BJ (cell line): ENCODE measurements at regions not wholly inside any gene's neighbourhood (a gene's known extent, or its start where the extent isn't known, plus 50 kb on each side); places are given as distances from the start of the nearest gene placed in this dataset.
"Not testable (repeated sequence)": the region's sequence is repeated elsewhere in the genome, so short reads cannot be mapped to it uniquely, and the experiment has no call there.

Experiments used
- CTCF ChIA-PET: fragments of 350-600 bp; formaldehyde crosslinking; extraction: SDS; loops from one replicate; lab custom pipeline; 2021; ENCODE audit warnings: antibody characterized with exemption, inconsistent platforms; lab: Yijun Ruan, JAX
- POLR2A ChIA-PET: fragments of 300-600 bp; sonication (Branson Sonifier 250); formaldehyde crosslinking; extraction: SDS; loops from one replicate; lab custom pipeline; 2021; ENCODE audit warnings: antibody characterized with exemption; lab: Charles Lee
- DNase-seq: peaks from one replicate; pipeline ENCODE4 v3.0.0-alpha.2; 2011; ENCODE audit warnings: low read depth
- H3K27me3 ChIP-seq: 2 replicates; pipeline ENCODE4 v1.6.0; 2011; ENCODE audit warnings: low read length; ENCODE audit not compliant: control insufficient read depth, insufficient read depth
- H3K36me3 ChIP-seq: 2 replicates; pipeline ENCODE4 v1.5.1; 2011; ENCODE audit warnings: low read length; ENCODE audit not compliant: control insufficient read depth, insufficient read depth
- H3K4me3 ChIP-seq: 2 replicates; pipeline ENCODE4 v1.5.1; 2011; ENCODE audit warnings: low read depth, mild to moderate bottlenecking, control low read depth, low read length
- CTCF ChIP-seq: IDR thresholded peaks from 2 replicates; pipeline ENCODE4 v1.5.1; 2011; ENCODE audit warnings: low read depth, mild to moderate bottlenecking, control low read depth, inconsistent platforms, low read length, moderate library complexity; ENCODE audit not compliant: insufficient read depth

- Histone ChIP-seq H3K27me3 (no peaks in the 10 kb centered on the region), H3K4me3 (no peak overlapping the region), H3K36me3 (no peaks in the 10 kb centered on the region)
- POLR2A ChIA-PET = no interaction called here
- no peak for DNase-seq
- CTCF ChIA-PET = no interaction called here
- no peak for TF ChIP-seq CTCF
Measured at GRCh38 chr7:53607961-53608360, 572.5 kb downstream of the POM121L12 start.

- ChIA-PET CTCF (interaction anchor here (1.3 kb wide), 1 partner anchor 8 kb away, joined by 4 read pairs; no protein-coding TSS in a partner anchor), POLR2A (interaction anchor here (0.6 kb wide), 1 partner anchor 11 kb away, joined by 3 read pairs; no protein-coding TSS in a partner anchor)
- Histone ChIP-seq H3K27me3 (no peaks in the 10 kb centered on the region), H3K36me3 (no peaks in the 10 kb centered on the region), H3K4me3 (no peak overlapping the region)
- DNase-seq = no peak
- no peak for TF ChIP-seq CTCF
Measured at GRCh38 chr7:53609185-53609584, 573.8 kb downstream of the POM121L12 start.

- no peak for TF ChIP-seq CTCF
- no peaks in the 10 kb centered on the region for H3K27me3 ChIP-seq
- CTCF ChIA-PET = no interaction called here
- H3K36me3 ChIP-seq = no peaks in the 10 kb centered on the region
- no peak for DNase-seq
- no peak overlapping the region for H3K4me3 ChIP-seq
- POLR2A ChIA-PET = no interaction called here
Measured at GRCh38 chr7:53611043-53611442, 575.6 kb downstream of the POM121L12 start.

- no peak for DNase-seq
- ChIA-PET CTCF (no interaction called here), POLR2A (no interaction called here)
- no peak for TF ChIP-seq CTCF
- Histone ChIP-seq H3K36me3 (no peaks in the 10 kb centered on the region), H3K4me3 (no peak overlapping the region), H3K27me3 (no peaks in the 10 kb centered on the region)
Measured at GRCh38 chr7:53624356-53624755, 588.9 kb downstream of the POM121L12 start.

GRCh38 chr7:53628775-53629174, 593.3 kb downstream of the POM121L12 start:
- Histone ChIP-seq H3K36me3 (no peaks in the 10 kb centered on the region), H3K4me3 (no peak overlapping the region), H3K27me3 (no peaks in the 10 kb centered on the region)
- TF ChIP-seq CTCF = no peak
- ChIA-PET CTCF (no interaction called here), POLR2A (no interaction called here)
- no peak for DNase-seq

GRCh38 chr7:53635251-53635650, 599.8 kb downstream of the POM121L12 start:
- POLR2A ChIA-PET, CTCF ChIA-PET, DNase-seq, H3K36me3 ChIP-seq, H3K4me3 ChIP-seq, H3K27me3 ChIP-seq: not testable (repeated sequence)
